ENCODE measurements at regions not wholly inside any gene's neighbourhood (a gene's known extent, or its start where the extent isn't known, plus 50 kb on each side); places are given as distances from the start of the nearest gene placed in this dataset.

DNA sequence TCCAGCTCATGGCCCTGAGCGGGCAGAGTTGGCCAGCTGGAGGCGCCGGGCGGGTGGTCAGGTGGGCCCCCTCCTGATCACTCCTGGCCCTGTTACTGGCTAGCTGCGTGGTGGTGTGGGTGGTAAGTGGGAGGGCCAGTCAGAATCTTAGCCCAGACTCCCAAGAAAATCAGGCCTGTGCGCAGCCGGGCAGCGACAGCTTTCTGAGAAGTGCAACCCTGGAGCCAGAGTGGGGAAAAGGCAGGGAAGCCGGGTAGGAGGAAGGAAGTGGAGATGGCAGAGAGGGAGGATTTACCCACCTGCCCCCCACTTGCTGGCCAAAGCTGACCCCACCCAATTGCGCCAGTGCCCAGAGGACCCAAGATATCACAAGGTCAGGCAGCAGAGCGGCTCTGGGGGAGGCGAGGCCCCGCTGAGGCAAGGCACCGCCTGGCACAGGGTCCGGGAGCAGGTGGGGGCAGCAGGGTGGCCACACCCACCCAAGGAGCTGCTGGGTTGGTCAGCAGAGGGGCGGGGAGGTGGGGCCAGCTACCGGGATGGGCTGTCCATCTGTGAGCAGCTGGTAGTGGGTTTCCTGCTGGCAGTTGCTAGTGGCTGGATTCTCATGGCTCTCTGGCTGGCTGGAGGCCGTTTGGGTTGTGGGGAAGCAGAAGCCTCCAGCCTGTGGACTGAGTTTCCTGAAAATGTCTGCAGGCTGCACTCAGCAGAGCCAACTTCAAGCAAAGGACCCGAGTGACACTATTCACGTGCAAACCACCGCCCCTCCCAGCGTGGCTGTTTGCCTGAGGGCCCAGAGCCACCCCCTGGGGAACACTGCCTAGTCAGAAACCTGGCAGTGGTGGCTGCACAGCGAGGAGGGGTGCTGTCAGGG, 196.4 kb downstream of the IGLL1 start:
- Histone ChIP-seq H3K4me1 (ENCODE audit: control insufficient read depth in 1 of 2, insufficient read depth in 2 of 2, low read length in 2 of 2) (no peaks in the 10 kb centered on the region), H3K36me3 (ENCODE audit: control insufficient read depth in 1 of 2, insufficient read depth in 2 of 2, low read length in 2 of 2) (no peaks in the 10 kb centered on the region), H4K20me1 (ENCODE audit: insufficient read depth) (no peaks in the 10 kb centered on the region), H3K27me3 (ENCODE audit: insufficient read depth, low read length) (no peaks in the 10 kb centered on the region), H3K4me3 (replicated peaks in 1 of 2; ENCODE audit: low read depth in 1 of 2, low read length in 2 of 2) (no peak overlapping the region), H2AFZ (ENCODE audit: low read depth, low read length, poor library complexity, severe bottlenecking) (no peak overlapping the region), H3K79me2 (ENCODE audit: insufficient read depth, low read length) (no peaks in the 10 kb centered on the region), H3K9me2 (ENCODE audit: insufficient read depth) (no peaks in the 10 kb centered on the region), H3K9me3 (ENCODE audit: control insufficient read depth in 1 of 2, insufficient read depth in 1 of 2, low read depth in 1 of 2, low read length in 2 of 2) (no peaks in the 10 kb centered on the region), H3K9ac (ENCODE audit: low read length) (no peak overlapping the region), H3K4me2 (ENCODE audit: low read length) (no peak overlapping the region), H3K27ac (ENCODE audit: low read depth, low read length) (no peak overlapping the region)
- POLR2A ChIA-PET, result interaction anchor here (1.0 kb wide), 1 partner anchor 94 kb away, joined by 3 read pairs; no protein-coding TSS in a partner anchor
- intact Hi-C loops (cut with micrococcal nuclease), result no loop called here
- CTCF ChIA-PET, result no interaction called here
- ATAC-seq, result no peak
- no TSS peak for BruUV-seq (replicated peaks)
- TF ChIP-seq SP1 (IDR thresholded peaks at IDR 0.05; ENCODE audit: low read depth) (no peak), ZNF274 (IDR thresholded peaks at IDR 0.05; ENCODE audit: low read depth, low read length) (no peak), TCF7L2 (IDR thresholded peaks at IDR 0.05; ENCODE audit: borderline replicate concordance, extremely low read depth, insufficient read depth, insufficient read length) (no peak), POLR2A (IDR thresholded peaks at IDR 0.05; ENCODE audit: borderline replicate concordance, extremely low read depth, insufficient read depth, insufficient read length) (no peak), EGR1 (IDR thresholded peaks at IDR 0.05; ENCODE audit: low read depth) (no peak), ELF1 (IDR thresholded peaks at IDR 0.05; ENCODE audit: borderline replicate concordance, low read depth) (no peak), SIN3A (IDR thresholded peaks at IDR 0.05; ENCODE audit: low read depth) (no peak), ZFX (IDR thresholded peaks at IDR 0.05) (no peak), JUND (IDR thresholded peaks at IDR 0.05) (no peak), YY1 (IDR thresholded peaks at IDR 0.05; ENCODE audit: extremely low read depth, insufficient replicate concordance, low read depth, low read length) (no peak), RAD21 (IDR thresholded peaks at IDR 0.05; ENCODE audit: low read depth) (no peak)
- TF ChIP-seq, protein P1, sequence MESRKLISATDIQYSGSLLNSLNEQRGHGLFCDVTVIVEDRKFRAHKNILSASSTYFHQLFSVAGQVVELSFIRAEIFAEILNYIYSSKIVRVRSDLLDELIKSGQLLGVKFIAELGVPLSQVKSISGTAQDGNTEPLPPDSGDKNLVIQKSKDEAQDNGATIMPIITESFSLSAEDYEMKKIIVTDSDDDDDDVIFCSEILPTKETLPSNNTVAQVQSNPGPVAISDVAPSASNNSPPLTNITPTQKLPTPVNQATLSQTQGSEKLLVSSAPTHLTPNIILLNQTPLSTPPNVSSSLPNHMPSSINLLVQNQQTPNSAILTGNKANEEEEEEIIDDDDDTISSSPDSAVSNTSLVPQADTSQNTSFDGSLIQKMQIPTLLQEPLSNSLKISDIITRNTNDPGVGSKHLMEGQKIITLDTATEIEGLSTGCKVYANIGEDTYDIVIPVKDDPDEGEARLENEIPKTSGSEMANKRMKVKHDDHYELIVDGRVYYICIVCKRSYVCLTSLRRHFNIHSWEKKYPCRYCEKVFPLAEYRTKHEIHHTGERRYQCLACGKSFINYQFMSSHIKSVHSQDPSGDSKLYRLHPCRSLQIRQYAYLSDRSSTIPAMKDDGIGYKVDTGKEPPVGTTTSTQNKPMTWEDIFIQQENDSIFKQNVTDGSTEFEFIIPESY (IDR thresholded peaks at IDR 0.05; ENCODE audit: extremely low read depth, insufficient replicate concordance, low read length), result no peak
- TF ChIP-seq, protein P2, sequence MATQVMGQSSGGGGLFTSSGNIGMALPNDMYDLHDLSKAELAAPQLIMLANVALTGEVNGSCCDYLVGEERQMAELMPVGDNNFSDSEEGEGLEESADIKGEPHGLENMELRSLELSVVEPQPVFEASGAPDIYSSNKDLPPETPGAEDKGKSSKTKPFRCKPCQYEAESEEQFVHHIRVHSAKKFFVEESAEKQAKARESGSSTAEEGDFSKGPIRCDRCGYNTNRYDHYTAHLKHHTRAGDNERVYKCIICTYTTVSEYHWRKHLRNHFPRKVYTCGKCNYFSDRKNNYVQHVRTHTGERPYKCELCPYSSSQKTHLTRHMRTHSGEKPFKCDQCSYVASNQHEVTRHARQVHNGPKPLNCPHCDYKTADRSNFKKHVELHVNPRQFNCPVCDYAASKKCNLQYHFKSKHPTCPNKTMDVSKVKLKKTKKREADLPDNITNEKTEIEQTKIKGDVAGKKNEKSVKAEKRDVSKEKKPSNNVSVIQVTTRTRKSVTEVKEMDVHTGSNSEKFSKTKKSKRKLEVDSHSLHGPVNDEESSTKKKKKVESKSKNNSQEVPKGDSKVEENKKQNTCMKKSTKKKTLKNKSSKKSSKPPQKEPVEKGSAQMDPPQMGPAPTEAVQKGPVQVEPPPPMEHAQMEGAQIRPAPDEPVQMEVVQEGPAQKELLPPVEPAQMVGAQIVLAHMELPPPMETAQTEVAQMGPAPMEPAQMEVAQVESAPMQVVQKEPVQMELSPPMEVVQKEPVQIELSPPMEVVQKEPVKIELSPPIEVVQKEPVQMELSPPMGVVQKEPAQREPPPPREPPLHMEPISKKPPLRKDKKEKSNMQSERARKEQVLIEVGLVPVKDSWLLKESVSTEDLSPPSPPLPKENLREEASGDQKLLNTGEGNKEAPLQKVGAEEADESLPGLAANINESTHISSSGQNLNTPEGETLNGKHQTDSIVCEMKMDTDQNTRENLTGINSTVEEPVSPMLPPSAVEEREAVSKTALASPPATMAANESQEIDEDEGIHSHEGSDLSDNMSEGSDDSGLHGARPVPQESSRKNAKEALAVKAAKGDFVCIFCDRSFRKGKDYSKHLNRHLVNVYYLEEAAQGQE (IDR thresholded peaks at IDR 0.05; ENCODE audit: low read depth), result no peak
- TF ChIP-seq, protein P3, sequence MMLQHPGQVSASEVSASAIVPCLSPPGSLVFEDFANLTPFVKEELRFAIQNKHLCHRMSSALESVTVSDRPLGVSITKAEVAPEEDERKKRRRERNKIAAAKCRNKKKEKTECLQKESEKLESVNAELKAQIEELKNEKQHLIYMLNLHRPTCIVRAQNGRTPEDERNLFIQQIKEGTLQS (IDR thresholded peaks at IDR 0.05), result no peak
- TF ChIP-seq, protein P4, sequence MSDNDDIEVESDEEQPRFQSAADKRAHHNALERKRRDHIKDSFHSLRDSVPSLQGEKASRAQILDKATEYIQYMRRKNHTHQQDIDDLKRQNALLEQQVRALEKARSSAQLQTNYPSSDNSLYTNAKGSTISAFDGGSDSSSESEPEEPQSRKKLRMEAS (IDR thresholded peaks at IDR 0.05), result no peak
- no peak for DNase-seq (ENCODE audit: low read depth, low spot score)
- RAD21 ChIA-PET (ENCODE audit: low non-redundant PET in 1 of 2, low total read pairs in 2 of 2, uncharacterized antibody in 2 of 2, unreplicated experiment in 2 of 2), result no interaction called here
